Right lobe of liver (tissue), 4 donors: ENCODE measurements at regions not wholly inside any gene's neighbourhood (a gene's known extent, or its start where the extent isn't known, plus 50 kb on each side); places are given as distances from the start of the nearest gene placed in this dataset.

Experiments used
- CTCF ChIP-seq, 4 donors: fragments of 200-600 bp in 3 of 4; fragments of 450-650 bp in 1 of 4; IDR thresholded peaks; one replicate each; pipeline versions ENCODE4 v1.5.1 to v1.8.0; 2016 to 2022; ENCODE audit warnings: antibody characterized with exemption in 4 of 4, mild to moderate bottlenecking in 2 of 4
- POLR2A ChIP-seq: fragments of 450-650 bp; IDR thresholded peaks from one replicate; pipeline ENCODE4 v1.6.1; 2017; ENCODE audit warnings: antibody characterized with exemption, mild to moderate bottlenecking
- donor health status: DM: no; HTN: no; CAD: no.
- donor health status: DM: no; HTN: no; CAD: no.
- donor health status: DM: no; HTN: yes; CAD: no.

DNA sequence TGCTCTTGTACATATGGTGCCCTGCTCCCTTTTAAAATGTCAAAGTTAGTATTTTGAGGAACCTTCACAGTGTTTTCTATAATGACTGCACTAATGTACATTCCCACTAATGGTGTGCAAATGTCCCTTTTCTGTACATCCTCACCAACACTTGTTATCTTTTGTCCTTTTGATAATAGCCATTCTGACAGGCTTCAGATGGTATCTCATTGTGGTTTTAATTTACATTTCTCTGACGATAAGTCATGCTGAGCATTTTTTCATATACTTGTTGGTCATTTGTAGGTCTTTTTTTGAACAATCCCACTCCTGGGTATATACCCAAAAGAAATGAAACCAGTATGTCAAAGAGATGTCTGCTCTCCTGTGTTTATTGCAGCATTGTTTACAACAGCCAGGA is 268.3 kb downstream of the FBXO15 start:
- TF ChIP-seq CTCF (IDR thresholded peaks at IDR 0.05) (no peak), POLR2A (no peak)
